Prostate gland (tissue), 2 donors: ENCODE measurements at regions not wholly inside any gene's neighbourhood (a gene's known extent, or its start where the extent isn't known, plus 50 kb on each side); places are given as distances from the start of the nearest gene placed in this dataset.

Source experiments
- DNase-seq: peaks from one replicate; pipeline ENCODE4 v3.0.0-alpha.2; 2019; ENCODE audit warnings: low spot score
- H3K27ac ChIP-seq, 2 donors: fragments of 200-600 bp; sonication (generic); 2 replicates each; pipeline ENCODE4 v1.5.1; 2017 to 2019
- H3K27me3 ChIP-seq: fragments of 200-600 bp; sonication (generic); replicated peaks from 2 replicates; pipeline ENCODE4 v1.5.1; 2019; ENCODE audit not compliant: insufficient read depth
- H3K36me3 ChIP-seq, 2 donors: fragments of 200-600 bp; sonication (generic); 1 replicate in 1 of 2; 2 replicates in 1 of 2; pipeline versions ENCODE4 v1.5.1 to v1.8.1; 2017 to 2019
- H3K4me1 ChIP-seq: fragments of 200-600 bp; sonication (generic); replicated peaks from 2 replicates; pipeline ENCODE4 v1.5.1; 2019
- H3K4me3 ChIP-seq, 2 donors: fragments of 200-600 bp; sonication (generic); 2 replicates each; pipeline ENCODE4 v1.5.1; 2017 to 2019
- H3K9me3 ChIP-seq: fragments of 200-600 bp; sonication (generic); 2 replicates; pipeline ENCODE4 v1.5.1; 2017
- POLR2A ChIP-seq: fragments of 450-650 bp; IDR thresholded peaks from one replicate; pipeline ENCODE4 v1.6.1; 2016; ENCODE audit warnings: antibody characterized with exemption, mild to moderate bottlenecking
- POLR2AphosphoS5 ChIP-seq: sonication (generic); formaldehyde crosslinking; IDR thresholded peaks from one replicate; pipeline ENCODE4 v1.6.1; 2017; ENCODE audit warnings: antibody characterized with exemption
- WGBS: methylation state at CpG from one replicate; pipeline ENCODE4 v1.1.5; 2018; 5-methylcytosine and 5-hydroxymethylcytosine counted together
- intact Hi-C: fragments of 100-400 bp; cut with DNase I; formaldehyde crosslinking; loops from one replicate; pipeline ENCODE4 v1.14.2; 2022
- TF ChIP-seq, protein P1 (sequence below), 4 experiments: fragments of 200-600 bp in 2 of 4; fragments of 450-650 bp in 2 of 4; sonication (generic) in 2 of 4; IDR thresholded peaks; 1 replicate in 3 of 4; 2 replicates in 1 of 4; pipeline ENCODE4 v1.5.1; 2016 to 2019; ENCODE audit warnings: antibody characterized with exemption in 4 of 4, mild to moderate bottlenecking in 2 of 4, moderate library complexity in 2 of 4

DNA sequence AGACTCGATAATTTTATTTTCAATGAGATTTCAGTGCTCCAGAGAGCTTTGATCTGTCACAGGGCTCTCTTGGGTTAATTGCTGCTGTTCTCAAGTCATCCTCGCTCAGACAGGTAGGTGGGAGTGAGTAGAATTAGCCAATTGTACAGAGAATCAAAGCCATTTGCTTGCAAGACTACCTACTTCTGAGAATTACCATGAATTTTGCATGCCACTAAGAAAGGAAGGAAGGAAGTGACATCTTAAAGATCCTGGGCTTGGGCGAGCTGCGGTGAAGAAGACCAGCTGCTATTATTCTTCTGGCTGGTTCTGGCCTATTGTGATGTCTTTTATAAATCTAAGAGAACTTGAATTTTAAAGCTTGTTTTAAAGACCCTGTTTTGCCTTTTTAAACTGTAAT lies 154.1 kb upstream of the LPP start:
- Histone ChIP-seq H3K27me3 (no peaks in the 10 kb centered on the region), H3K9me3 (no peaks in the 10 kb centered on the region), H3K4me3 (no peak overlapping the region), H3K27ac (no peak overlapping the region), H3K36me3 (no peaks in the 10 kb centered on the region), H3K4me1 (peaks cover 4% of the 10 kb centered on the region)
- intact Hi-C loops = no loop called here
- 60% methylated on average over 4 of the region's 4 CpGs for WGBS
- DNase-seq = no peak
- no peak for TF ChIP-seq POLR2AphosphoS5
- no peak for TF ChIP-seq POLR2A
- TF ChIP-seq, protein P1, sequence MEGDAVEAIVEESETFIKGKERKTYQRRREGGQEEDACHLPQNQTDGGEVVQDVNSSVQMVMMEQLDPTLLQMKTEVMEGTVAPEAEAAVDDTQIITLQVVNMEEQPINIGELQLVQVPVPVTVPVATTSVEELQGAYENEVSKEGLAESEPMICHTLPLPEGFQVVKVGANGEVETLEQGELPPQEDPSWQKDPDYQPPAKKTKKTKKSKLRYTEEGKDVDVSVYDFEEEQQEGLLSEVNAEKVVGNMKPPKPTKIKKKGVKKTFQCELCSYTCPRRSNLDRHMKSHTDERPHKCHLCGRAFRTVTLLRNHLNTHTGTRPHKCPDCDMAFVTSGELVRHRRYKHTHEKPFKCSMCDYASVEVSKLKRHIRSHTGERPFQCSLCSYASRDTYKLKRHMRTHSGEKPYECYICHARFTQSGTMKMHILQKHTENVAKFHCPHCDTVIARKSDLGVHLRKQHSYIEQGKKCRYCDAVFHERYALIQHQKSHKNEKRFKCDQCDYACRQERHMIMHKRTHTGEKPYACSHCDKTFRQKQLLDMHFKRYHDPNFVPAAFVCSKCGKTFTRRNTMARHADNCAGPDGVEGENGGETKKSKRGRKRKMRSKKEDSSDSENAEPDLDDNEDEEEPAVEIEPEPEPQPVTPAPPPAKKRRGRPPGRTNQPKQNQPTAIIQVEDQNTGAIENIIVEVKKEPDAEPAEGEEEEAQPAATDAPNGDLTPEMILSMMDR (IDR thresholded peaks at IDR 0.05) = no peak

GRCh38 chr3:188000361-188000861 lies 153.5 kb upstream of the LPP start:
- intact Hi-C loops = no loop called here
- Histone ChIP-seq H3K4me1 (peaks cover 4% of the 10 kb centered on the region), H3K27ac (no peak overlapping the region), H3K4me3 (no peak overlapping the region), H3K9me3 (no peaks in the 10 kb centered on the region), H3K36me3 (no peaks in the 10 kb centered on the region), H3K27me3 (no peaks in the 10 kb centered on the region)
- no peak for DNase-seq
- 50% methylated on average over 6 of the region's 6 CpGs for WGBS
- TF ChIP-seq, protein P1 (IDR thresholded peaks at IDR 0.05) = no peak
- TF ChIP-seq POLR2A (no peak), POLR2AphosphoS5 (no peak)

DNA sequence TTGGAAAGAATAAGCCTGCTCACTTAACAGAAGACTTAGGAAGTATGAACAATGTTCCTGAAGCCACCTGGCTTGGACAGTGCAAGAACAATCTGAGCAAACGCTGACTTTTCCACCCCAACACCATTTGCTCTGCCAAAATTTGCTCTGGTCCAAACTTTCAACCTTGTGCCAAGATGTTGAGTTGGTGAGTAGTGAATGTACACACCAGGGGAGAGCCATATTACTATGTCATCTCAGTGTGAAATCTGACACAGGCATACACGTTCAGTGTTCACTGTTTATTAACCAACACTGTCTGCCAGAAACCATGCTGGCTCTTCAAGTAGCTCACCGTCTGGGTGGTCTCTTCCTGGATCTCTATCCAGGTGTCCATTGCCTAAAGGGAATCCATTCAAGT lies 152.9 kb upstream of the LPP start:
- H3K4me1 ChIP-seq = peaks cover 4% of the 10 kb centered on the region
- no peak for TF ChIP-seq POLR2AphosphoS5
- H3K4me3 ChIP-seq = no peak overlapping the region
- intact Hi-C loops = no loop called here
- H3K9me3 ChIP-seq = no peaks in the 10 kb centered on the region
- no peaks in the 10 kb centered on the region for H3K36me3 ChIP-seq
- H3K27me3 ChIP-seq = no peaks in the 10 kb centered on the region
- WGBS = 16% methylated on average over 3 of the region's 3 CpGs
- no peak for DNase-seq
- no peak overlapping the region for H3K27ac ChIP-seq

- H3K4me3 ChIP-seq = no peak overlapping the region
- H3K27me3 ChIP-seq = no peaks in the 10 kb centered on the region
- DNase-seq = no peak
- intact Hi-C loops = no loop called here
- H3K4me1 ChIP-seq = peaks cover 4% of the 10 kb centered on the region
- no peaks in the 10 kb centered on the region for H3K9me3 ChIP-seq
- H3K36me3 ChIP-seq = no peaks in the 10 kb centered on the region
- H3K27ac ChIP-seq = no peak overlapping the region
- TF ChIP-seq, protein P1 (IDR thresholded peaks at IDR 0.05) = no peak
- TF ChIP-seq POLR2AphosphoS5 (no peak), POLR2A (no peak)
These were observed 152.0 kb upstream of the LPP start for GRCh38 chr3:188001926-188002325.

DNA sequence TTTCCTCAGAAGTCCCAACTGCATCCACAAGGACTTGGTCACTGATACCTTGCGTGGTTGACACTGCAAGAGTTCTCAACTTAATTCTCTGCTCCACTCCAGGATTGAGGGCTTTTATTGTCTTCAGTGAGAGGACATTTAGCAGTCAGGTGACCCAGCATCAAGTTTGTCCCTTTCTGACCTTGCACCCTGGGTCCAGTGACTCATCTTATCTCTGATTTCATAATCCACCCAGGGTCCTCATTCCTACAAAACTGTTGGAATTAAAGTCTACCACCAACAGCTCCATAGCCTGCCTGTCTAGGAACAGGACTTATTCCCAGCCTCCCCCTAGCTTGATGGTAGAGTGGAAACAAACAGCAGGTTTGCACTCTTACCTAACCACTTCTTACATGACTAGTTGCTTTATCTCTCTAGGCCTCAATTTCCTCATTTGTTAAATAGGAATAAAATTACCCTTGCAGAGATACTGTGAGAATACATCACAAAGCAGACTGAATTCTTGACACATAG lies 151.3 kb upstream of the LPP start:
- H3K27me3 ChIP-seq = no peaks in the 10 kb centered on the region
- H3K36me3 ChIP-seq = no peaks in the 10 kb centered on the region
- no peak for TF ChIP-seq POLR2A
- TF ChIP-seq, protein P1 (IDR thresholded peaks at IDR 0.05) = no peak
- TF ChIP-seq POLR2AphosphoS5 = no peak
- 100% methylated on average over 1 of the region's 1 CpG for WGBS
- DNase-seq = no peak
- no peak overlapping the region for H3K4me3 ChIP-seq
- no peaks in the 10 kb centered on the region for H3K9me3 ChIP-seq
- intact Hi-C loops = no loop called here
- H3K27ac ChIP-seq = no peak overlapping the region
- peaks cover 4% of the 10 kb centered on the region for H3K4me1 ChIP-seq
